ENCODE measurements at regions not wholly inside any gene's neighbourhood (a gene's known extent, or its start where the extent isn't known, plus 50 kb on each side); places are given as distances from the start of the nearest gene placed in this dataset.

- intact Hi-C loops (cut with micrococcal nuclease) (no loop called here), in situ Hi-C loops (cut with MboI) (no loop called here)
- POLR2A ChIA-PET, result no interaction called here
- H3K27me3 ChIP-seq (ENCODE audit: control insufficient read depth in 2 of 2, insufficient read depth in 2 of 2, low read length in 2 of 2), result no peaks in the 10 kb centered on the region
- no peak overlapping the region for H3K27ac ChIP-seq (ENCODE audit: extremely low read depth, low read depth, low read length)
- H3K9me3 ChIP-seq (replicated peaks; ENCODE audit: control insufficient read depth, insufficient read depth, low read depth, low read length), result no peaks in the 10 kb centered on the region
- no peaks in the 10 kb centered on the region for H3K4me1 ChIP-seq (replicated peaks in 1 of 2; ENCODE audit: control insufficient read depth in 2 of 2, insufficient read depth in 2 of 2, low read length in 2 of 2)
- DNase-seq (ENCODE audit: extremely low read depth in 1 of 4, low spot score in 3 of 4) (no peak), ATAC-seq (no peak), FAIRE-seq (no peak)
- no peaks in the 10 kb centered on the region for H3K36me3 ChIP-seq (ENCODE audit: control insufficient read depth, insufficient read depth, low read length)
- H3K9me1 ChIP-seq (ENCODE audit: control insufficient read depth, insufficient read depth, low read length), result no peaks in the 10 kb centered on the region
- H3K9ac ChIP-seq (ENCODE audit: insufficient read depth in 1 of 2, low read depth in 2 of 2, low read length in 2 of 2), result no peak overlapping the region
- BruUV-seq (replicated peaks), result no TSS peak
- WGBS (ENCODE audit: insufficient coverage, low coverage, missing lambda C conversion rate), result 0% methylated on average over 3 of the region's 3 CpGs
- CTCF ChIA-PET (ENCODE audit: low intra/inter-chr PET ratio), result no interaction called here
- no peak overlapping the region for H2AFZ ChIP-seq (ENCODE audit: low read depth, low read length)
- no peaks in the 10 kb centered on the region for H3K79me2 ChIP-seq (ENCODE audit: control insufficient read depth, insufficient read depth, low read length)
- no peak overlapping the region for H3K4me2 ChIP-seq (ENCODE audit: insufficient read depth, low read length)
- H3K4me3 ChIP-seq, result no peak overlapping the region
- H4K20me1 ChIP-seq (replicated peaks; ENCODE audit: control insufficient read depth, insufficient read depth, low read length), result no peaks in the 10 kb centered on the region
- TF ChIP-seq MAFF (IDR thresholded peaks at IDR 0.05; ENCODE audit: low read length), result peak; percentile 87
- no peak for TF ChIP-seq CHD2 (IDR thresholded peaks at IDR 0.05; ENCODE audit: low read depth, low read length)
- TF ChIP-seq C11orf30 (IDR thresholded peaks at IDR 0.05; ENCODE audit: low read depth), result peak; percentile 74
- no peak for TF ChIP-seq BMI1 (IDR thresholded peaks at IDR 0.05; ENCODE audit: low read length)
- no peak for TF ChIP-seq SIN3B (IDR thresholded peaks at IDR 0.05; ENCODE audit: low read depth)
- no peak for TF ChIP-seq SOX6 (IDR thresholded peaks at IDR 0.05)
- no peak for TF ChIP-seq U2AF2 (optimal IDR thresholded peaks at IDR 0.05; ENCODE audit: low read depth, low read length)
- no peak for TF ChIP-seq HSF4 (CRISPR knock-in tag; IDR thresholded peaks at IDR 0.05; ENCODE audit: borderline replicate concordance)
- TF ChIP-seq TEAD2 (tag; IDR thresholded peaks at IDR 0.05), result no peak
- no peak for TF ChIP-seq CBX2 (IDR thresholded peaks at IDR 0.05; ENCODE audit: insufficient read depth, low read length, poor library complexity, severe bottlenecking)
- TF ChIP-seq ZBTB12 (CRISPR knock-in tag; IDR thresholded peaks at IDR 0.05), result no peak
- no peak for TF ChIP-seq RFX1 (IDR thresholded peaks at IDR 0.05)
- TF ChIP-seq STAT5A (IDR thresholded peaks at IDR 0.05; ENCODE audit: borderline replicate concordance, low read length), result no peak
- peak; percentile 76 for TF ChIP-seq MAFG (tag; conservative IDR thresholded peaks at IDR 0.05)
- TF ChIP-seq ZNF3 (CRISPR knock-in tag; IDR thresholded peaks at IDR 0.05), result no peak
- no peak for TF ChIP-seq MEIS2 (IDR thresholded peaks at IDR 0.05; ENCODE audit: partially characterized antibody)
- TF ChIP-seq CXXC5 (CRISPR knock-in tag; IDR thresholded peaks at IDR 0.05), result no peak
- no peak for TF ChIP-seq SAP30 (IDR thresholded peaks at IDR 0.05; ENCODE audit: borderline replicate concordance, insufficient read depth, low read depth, low read length, poor library complexity, severe bottlenecking)
- no peak for TF ChIP-seq MED1 (CRISPR knock-in tag; IDR thresholded peaks at IDR 0.05; ENCODE audit: borderline replicate concordance)
- no peak for TF ChIP-seq CREBBP (IDR thresholded peaks at IDR 0.05; ENCODE audit: low read depth, low read length)
- TF ChIP-seq HNRNPL (IDR thresholded peaks at IDR 0.05; ENCODE audit: low read depth, low read length), result no peak
- peak; percentile 88 for TF ChIP-seq MAFK (IDR thresholded peaks at IDR 0.05; ENCODE audit: low read length)
- peak; percentile 87 for TF ChIP-seq ZNF316 (IDR thresholded peaks at IDR 0.05)
- TF ChIP-seq CBFB (CRISPR knock-in tag; IDR thresholded peaks at IDR 0.05), result no peak
- TF ChIP-seq ZNF395 (CRISPR knock-in tag; IDR thresholded peaks at IDR 0.05), result no peak
- TF ChIP-seq POLR2AphosphoS2 (IDR thresholded peaks at IDR 0.05; ENCODE audit: low read length), result no peak
- TF ChIP-seq CBX1 (IDR thresholded peaks at IDR 0.05; ENCODE audit: low read depth), result no peak
These were observed 348.7 kb upstream of the GALNTL6 start for GRCh38 chr4:171464499-171464898.

Measured in K562 (cell line).